HUDEP-2 (cell line): ENCODE measurements at regions not wholly inside any gene's neighbourhood (a gene's known extent, or its start where the extent isn't known, plus 50 kb on each side); places are given as distances from the start of the nearest gene placed in this dataset.
"Not testable (repeated sequence)": the region's sequence is repeated elsewhere in the genome, so short reads cannot be mapped to it uniquely, and the experiment has no call there.

Experiments used
- DNase-seq, 76 experiments: peaks; one replicate each; lab custom pipeline; 2025; ENCODE audit not compliant: unreplicated experiment in 76 of 76; lab: John Stamatoyannopoulos, UW

DNA sequence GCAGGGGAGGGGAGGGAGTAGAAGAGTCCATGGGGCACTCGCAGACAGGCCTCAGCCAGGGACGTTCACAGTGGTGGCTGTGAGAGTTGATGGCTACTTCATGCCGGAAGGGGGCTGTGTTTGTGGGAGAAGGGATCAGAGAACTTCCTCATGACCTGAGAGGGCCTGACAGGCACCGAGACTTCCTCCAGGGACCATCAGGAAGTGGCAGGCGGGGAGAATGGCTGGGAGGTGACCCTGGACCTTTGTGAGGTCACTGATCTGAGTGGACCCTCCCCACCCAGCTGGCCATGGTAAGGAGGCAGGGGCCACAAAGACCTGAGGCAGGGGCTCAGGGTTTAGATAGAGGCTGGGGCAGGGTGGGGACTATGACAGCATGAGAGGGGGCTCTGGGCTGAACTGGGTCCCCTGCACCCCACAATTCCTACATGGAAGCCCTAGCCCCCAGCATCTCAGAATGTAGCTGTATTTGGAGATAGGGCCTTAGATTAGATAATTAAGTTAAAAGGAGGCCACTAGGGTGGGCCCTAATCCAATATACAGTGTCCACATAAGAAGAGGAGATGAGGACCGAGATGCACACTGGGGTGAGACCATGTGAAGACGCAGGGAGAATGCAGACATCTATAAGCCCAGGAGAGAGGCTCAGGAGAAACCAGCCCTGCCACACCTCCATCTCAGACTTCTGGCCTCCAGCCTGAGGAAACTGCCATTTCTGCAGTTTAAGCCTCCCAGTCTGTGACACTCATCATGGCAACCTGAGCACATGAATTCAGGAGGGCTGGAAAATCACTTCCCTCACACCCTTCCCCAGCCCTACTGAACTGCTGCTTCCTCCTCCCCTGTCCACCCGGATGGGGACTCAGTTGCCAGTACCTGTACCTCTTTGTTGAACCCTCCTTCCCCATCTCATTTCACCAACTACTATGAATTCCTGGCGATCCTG is 273.9 kb upstream of the ZNF32 start:
- no peak for DNase-seq

DNA sequence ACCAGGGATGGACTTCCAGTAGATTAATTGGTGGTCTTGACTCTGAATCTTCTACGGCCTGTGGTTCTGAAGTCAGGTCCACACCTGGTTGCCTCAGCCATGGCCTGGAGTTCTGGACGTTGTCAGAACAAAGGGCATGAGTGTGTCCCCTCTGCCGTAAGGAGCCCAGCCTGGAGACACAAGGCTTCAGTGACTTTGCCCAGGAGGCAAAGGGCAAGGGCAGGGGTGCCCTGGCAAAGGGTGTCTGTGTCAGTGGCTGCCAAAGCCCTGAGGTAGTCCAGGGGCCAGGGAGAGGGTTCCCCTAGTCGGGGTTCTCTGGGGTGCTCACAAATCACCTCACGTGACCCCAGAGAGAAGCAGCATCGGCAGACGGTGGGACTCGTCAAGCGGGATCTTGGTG is 273.2 kb upstream of the ZNF32 start:
- DNase-seq = no peak

DNA sequence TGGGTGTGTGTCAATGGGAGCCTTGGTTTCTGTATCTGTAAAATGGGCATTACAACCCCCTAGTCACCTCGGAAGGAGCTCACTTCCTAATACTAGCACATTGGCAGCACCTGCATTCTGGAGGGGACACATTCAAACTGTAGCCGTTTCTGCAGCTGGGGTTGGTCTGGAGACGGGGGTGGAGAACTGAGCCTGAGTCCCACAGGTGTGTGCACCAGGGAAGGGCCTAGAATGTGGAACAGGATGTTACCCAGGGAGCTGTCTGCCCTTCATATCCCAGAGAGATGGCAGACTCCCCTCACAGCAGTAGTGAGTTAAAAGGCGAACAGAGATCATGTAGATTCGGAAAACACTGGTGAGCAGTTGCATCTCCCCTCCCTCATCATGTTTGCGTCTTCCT is 272.8 kb upstream of the ZNF32 start:
- no peak for DNase-seq

DNA sequence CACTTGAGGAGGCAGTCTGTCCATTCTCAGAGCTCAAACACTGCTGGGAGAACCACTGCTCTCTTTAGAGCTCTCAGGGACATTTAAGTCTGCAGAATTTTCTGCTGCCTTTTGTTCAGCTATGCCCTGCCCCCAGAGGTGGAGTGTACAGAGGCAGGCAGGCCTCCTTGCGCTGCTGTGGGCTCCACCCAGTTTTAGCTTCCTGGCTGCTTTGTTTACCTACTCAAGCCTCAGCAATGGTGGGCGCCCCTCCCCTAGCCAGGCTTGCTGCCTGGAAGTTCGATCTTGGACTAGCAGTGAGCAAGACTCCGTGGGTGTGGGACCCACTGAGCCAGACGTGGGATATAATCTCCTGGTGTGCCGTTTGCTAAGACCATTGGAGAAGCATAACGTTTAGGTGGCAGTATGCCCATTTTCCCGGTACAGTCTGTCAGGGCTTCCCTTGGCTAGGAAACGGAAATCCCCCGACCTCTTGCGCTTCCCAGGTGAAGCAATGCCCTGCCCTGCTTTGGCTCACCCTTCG is 271.6 kb upstream of the ZNF32 start:
- not testable (repeated sequence) for DNase-seq

DNA sequence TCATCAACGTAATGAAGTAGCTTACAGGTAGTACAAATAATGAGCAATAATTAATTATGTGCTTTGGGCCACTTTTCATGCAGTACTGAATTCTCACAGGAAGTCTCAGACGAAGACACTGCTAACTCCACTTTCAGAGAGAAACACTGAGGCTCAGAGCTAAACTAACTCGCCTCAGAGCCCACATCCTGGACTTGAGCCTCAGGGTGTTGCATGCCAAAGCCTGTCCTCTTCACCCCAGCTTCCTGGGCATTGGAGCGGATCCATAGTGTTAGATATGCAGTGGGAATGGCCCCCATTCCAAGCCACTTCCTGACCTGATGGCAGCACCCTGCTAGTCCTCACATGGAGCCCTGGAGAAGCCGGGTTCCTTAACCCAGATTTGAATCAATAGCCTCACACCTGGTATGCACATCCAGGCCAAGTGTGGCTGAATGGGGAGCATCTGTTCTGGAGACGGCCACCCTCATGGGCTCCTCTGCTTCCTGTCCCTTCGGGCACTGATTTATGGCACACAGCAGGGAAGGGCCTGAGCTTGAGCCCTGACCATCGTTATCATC is 265.1 kb upstream of the ZNF32 start:
- no peak for DNase-seq

DNA sequence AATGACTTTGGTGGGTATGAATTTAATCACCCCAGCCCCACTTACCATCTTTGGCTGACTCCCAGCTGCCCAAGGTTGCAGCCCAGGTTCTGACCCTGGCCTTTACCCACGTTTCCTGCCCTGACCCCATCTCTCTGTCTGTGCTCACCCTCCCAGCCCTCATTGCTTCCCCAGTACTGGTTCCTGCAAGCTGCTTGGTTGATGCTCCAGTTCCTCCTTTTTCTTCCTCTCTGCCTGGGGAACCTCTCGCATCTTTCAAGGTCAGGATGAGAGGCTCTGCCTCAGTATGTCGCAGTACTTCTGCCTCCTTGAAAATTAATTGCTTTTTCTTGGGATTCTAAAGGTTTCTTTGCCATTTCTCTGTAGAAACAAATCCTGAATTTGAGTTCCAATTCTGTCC is 263.8 kb upstream of the ZNF32 start:
- no peak for DNase-seq

DNA sequence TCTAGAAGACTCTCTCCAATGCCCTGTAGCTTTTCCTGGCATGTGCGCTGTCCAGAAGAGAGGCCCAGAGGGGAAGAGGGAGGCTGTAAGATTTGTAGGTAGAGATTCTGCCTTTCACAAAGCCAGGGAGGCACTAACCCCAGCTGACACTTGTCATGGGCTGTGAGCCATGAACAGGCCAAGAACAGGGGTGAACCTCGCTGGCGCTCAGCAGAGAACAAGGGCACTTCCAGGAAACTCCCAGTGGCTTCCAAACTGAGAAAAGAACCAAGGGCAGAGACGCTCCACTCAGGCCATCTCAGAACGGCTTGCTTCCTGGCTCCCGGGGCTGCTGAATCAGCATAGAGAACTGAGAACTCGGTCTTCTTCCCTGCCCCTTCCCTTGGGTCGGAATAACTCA is 257.8 kb upstream of the ZNF32 start:
- no peak for DNase-seq

DNA sequence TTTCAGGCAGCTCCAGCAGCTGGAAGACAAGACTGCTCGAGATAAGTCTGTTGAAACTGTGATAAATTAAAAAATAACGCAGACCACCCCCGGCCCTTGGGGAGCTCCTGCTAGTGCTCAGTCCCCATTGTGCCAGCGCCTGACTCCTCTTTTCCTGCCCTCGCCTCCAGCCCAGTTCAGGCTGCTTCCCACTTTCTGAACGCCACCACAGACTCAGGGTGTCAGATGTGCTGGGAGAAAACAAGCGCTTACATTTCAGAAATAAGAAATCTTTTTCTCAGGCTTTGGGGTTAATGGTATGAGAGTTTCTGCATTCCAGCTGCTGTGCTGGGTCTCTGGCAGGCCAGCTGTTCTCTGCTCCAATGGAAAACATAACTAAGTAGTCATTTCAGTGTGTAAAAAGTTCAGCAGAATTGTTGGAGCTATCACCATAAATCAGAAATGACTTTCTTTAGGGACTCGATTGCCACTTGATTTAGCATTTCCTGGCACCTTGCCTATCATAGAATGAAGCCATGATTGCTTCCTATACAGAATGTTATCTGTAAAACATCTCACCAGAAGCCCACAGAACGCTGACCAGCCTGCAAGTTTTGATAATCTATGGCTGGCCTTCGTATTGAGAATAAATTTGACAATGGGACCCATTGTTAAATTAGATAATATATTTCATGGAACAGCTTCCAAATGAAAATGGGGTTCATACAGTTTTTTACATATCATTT is 257.0 kb upstream of the ZNF32 start:
- no peak for DNase-seq

DNA sequence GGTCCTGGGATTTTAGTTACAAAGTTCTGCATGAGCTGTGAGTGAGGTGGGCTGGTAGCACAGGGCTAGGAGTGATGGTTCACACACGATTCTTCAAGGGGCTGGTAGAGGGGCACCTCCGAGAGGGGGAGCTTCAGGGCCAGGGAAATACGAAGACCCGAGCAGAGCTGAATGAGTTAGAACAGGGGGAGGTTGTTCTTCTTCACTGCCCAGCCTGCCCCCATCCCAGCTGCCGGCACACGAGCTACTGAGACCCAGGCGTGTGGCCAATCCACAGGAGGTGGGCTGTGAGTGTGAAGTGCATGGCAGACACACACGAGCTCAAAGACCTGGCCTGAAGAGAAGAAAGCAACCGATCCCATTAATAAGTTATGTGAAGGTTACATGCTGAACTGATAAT is 256.2 kb upstream of the ZNF32 start:
- DNase-seq = no peak

DNA sequence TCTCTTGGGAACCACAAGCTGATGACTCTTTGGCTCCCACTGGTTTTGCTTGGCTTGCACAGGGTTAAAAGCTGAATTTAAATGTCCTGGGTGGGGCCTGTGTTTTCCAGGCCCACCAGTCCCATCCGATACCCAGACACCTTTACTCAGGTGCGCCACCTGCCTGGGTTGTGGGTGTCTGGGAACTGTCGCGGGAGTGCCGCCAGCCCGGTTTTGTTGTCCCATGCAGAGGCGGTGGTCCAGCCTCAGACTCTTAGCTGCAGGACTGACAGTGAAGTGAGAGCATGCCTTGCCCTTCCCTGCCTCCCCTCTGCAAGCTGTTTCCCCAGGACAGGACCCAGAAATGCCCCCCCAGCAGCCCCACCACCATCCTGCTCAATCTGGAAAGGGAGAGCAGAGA is 255.6 kb upstream of the ZNF32 start:
- DNase-seq = no peak

DNA sequence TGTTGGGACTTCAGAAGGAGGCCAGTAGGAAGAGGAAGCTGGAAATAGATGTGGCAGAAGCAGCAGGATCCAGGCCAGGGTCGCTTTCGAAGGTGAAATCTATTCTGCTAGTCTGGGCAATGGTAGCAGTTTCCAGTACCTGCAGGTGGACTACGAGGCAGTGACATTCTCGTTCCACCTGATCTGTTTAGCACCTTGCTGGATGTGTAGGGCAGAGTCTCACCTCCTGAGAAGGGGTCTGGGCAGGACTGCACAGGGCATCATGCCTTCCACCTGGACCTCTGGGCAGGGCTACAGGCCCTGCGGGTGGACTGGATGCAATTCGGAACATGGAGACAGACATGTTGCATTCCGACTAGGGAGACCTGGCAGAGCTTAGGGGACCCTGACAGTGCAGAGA is 254.8 kb upstream of the ZNF32 start:
- no peak for DNase-seq

DNA sequence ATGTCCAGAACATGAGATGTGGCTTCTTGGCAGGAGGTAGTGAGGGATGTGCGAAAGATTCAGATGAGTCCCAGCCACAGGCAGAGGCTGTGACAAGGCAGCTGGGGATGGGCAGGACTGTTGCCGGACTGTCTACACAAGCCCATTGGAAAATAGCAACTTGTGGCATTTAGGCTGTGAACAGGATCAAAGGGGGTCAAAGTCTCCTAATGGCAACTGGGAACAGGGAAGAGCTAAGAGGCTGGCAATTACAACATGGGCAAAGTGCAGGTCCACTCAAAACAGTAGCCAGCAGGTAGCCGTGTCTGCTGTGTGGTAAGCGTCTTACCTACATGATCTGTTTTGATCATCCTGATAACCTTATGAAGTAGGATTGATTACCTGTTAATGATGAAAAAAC is 254.2 kb upstream of the ZNF32 start:
- DNase-seq = no peak

DNA sequence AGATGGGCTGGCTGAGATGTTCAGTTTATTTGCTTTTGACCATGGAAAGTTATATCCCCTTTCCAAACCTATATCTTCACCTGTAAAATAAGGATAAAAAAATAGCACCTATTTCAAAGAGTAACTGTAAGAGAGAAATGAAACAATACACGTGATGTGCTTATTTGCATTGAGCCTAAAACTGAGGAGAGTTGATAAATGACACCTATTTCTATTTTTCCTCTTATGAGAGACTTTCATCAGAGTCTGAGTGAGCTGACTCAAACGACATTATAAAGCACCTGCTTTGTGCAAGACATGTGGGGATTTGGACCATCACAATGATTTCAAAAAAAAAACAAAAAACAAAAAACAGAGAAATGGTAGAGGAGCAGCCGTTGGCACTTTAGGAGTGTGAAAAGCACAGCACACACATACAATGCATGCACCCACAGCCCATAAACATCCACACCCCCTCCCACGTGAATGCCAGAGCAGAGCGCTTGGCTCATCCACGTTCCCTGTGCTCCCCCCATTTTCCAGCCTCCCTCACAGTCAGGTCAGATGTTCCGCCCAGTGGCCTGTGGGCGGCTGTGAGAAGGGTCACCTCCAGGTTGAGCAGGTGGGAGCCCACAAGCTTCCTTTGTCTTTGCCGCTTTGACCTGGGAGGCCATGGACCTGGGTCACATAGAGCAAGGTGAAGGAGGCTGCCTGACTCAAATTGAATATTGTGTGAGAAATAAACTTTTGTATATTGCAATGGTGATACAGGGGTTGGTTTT is 253.2 kb upstream of the ZNF32 start:
- DNase-seq = no peak

DNA sequence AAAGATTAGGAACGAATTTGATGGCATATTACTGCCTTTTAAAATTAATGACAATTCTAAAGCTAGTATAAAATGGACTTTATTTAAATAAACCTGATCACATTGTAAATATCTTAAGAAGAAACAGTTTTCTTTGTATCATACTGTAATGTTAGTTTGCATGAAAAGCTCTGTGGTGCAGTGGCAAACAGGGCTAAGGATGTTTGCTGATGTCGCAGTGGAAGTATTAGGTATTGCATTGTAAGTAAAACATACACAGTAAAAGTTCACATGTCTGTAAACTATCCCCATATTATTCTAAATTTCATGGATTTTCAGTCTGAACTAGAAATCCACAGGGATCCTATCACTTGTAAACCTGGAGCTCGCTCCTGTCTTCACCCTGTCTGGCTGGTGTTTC is 252.6 kb upstream of the ZNF32 start:
- DNase-seq = no peak

DNA sequence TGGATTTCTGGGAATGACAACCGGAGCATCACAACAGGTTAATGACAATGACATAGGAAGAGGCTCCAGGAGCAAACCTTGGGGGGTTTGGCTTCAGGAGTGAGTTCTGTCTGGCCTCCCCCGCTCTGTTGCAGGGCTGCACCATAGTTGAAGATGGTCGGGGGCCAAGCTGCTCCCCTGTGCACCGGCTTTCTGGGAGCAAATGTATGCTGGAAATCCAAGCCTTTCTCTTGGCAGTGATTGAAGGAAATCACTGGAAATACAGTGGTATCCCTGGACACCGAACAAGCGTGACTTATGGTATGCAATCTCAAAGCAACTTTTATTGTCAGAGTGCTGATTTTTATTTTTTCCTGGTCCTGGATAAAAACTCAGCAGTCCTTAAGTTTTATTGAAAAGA is 251.9 kb upstream of the ZNF32 start:
- no peak for DNase-seq

DNA sequence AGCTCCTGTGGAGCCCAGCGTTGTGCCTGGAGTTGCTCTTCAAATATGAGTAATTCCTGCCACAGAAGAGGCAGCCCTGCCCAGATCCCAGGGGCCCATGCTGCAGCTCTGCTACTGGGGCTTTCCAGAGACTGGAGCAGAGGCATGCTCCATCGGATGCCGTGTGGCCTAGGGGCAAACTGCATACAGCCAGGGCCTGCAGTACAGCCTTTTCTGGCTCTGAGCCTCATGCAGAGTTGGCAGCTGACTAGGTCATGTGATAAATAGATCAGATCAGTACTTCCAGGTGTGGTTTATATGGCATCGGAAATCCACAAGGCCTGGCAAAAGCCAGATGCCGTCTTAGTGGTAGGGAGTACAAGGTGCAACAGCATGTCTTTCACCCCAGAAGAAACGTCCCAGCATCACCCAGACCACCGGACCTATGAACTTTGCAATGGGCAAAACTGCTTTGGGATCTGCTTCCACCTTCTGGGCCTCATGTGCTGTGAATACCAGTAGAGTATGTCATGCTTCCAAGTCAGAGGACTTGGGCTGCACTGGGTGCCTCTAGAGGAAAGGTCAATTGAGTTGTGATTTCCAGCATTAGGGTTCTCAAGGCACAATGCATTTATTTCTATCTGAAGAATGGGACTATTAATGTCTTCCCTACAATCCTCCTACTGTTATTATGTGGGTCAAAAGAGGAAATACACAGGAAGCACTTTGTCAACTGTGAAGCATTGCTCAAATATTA is 250.7 kb upstream of the ZNF32 start:
- no peak for DNase-seq

DNA sequence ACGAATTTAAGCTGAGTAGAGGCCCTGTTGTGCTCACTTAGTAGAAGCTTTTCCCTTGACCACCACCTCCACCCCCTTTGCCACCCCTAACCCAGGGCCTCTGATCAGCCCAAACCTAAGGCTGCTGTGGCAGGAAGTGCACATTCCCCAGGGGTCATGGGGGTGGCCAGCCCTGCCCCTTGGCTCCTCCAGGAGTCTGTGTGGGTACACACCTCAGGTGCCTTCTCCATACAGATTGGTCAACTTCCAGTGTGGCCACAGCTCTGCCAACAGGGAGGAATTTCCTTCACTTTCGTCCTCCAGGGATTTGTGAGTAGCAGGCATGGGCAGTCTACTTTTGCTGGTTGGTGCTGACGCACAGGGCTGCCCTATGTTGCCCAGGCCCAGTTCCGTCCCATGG is 249.9 kb upstream of the ZNF32 start:
- DNase-seq = no peak

DNA sequence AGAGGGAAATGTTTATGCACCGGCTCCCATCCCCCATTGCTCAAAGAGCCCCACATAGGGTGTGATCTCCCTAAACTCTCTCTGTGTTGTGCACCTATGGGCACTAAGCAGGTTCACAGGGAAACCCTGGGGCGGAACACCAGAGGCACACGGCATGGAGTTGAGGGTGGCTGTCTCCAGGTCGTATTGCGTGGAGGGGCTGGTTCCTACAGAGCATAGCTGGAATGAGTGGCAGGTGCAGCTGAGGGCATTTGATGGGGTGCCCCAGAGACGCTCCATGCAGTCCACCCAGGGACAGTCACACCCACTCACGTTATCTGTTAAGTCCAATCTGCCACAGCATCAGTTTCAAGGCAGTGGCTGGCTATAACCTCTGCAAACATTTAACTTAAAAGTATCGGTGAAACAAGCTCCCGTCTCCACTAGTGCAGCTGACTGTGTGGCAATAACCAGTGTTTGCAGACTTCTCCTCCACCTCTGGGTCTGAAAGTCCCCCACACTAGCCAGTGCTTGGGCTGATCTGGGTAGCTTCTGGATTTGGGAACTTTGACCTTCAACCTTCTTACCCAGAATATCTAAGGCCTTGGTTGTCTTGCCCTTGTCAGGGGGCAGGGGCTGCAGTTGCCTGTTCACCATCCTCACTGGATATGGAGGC is 249.2 kb upstream of the ZNF32 start:
- DNase-seq = no peak

DNA sequence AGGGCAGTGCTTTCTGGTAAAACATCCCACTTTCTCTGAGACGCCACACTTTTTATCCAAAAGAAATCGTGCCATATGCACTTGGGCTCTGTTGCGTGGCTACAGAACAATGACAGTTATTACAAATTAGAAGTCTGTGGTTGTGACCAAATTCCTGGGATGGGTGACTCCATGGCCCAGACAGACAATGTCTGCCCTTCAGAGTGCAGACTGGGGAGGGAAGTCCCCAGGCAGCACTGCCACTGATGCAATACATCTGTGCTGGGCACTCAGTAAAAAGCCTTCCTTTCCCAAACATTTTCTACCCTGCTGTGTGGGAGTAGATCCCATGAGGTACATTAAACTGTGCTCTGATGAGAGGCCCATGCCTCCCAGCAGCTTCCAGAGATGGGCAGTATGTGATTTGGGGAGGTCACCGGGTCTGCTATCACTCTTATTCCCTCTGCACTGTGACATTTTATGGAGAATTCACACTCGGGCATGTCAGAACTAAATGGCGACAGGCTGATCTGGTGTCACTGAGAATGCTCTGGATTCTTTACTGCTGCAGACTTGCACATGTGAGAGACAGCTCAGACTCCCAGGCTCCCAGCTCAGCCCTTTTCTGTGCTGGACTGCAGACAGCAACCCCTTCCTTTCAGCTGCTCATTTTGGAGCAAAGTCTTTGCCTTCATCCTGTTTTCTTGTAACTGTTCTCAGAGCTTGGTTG is 243.5 kb upstream of the ZNF32 start:
- no peak for DNase-seq
